NCI-H69 (cell line): ENCODE measurements at regions not wholly inside any gene's neighbourhood (a gene's known extent, or its start where the extent isn't known, plus 50 kb on each side); places are given as distances from the start of the nearest gene placed in this dataset.

ENCODE experiments used
- DNase-seq: peaks from one replicate; lab custom pipeline; 2025; lab: John Stamatoyannopoulos, UW

DNA sequence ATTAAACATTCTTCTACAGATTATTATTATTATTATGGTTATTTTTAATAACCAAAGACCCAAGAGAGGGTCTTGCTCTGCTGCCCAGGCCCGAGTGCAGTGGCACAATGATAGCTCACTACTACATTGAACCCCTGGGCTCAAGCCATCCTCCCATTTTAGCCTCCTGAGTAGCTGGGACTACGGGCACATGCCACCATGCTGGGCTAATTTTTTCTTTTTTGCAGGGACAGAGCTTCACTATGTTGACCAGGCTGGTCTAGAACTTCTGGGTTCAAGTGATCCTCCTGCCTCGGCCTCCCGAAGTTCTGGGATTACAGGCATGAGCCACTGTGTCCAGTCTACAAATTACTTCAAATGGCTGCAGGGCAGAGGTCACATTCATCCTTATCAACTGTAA is 179.8 kb downstream of the KCNRG start:
- no peak for DNase-seq

DNA sequence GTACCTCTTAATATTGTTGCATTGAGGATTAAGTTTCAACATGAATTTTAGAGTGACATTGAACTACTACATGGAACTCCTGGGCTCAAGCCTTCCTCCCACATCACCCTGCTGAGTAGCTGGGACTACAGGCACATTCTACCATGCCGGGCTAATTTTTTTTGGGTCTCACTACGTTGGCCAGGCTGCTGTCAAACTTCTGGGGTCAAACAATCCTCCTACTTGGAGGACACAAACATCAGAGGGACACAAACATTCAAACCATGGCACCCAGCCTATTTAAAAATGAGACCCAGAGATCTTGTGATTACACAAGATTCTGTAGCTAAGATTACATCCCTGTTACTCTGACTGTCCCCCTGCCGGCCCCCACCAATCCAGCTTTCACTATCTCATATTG is 180.9 kb downstream of the KCNRG start:
- no peak for DNase-seq

DNA sequence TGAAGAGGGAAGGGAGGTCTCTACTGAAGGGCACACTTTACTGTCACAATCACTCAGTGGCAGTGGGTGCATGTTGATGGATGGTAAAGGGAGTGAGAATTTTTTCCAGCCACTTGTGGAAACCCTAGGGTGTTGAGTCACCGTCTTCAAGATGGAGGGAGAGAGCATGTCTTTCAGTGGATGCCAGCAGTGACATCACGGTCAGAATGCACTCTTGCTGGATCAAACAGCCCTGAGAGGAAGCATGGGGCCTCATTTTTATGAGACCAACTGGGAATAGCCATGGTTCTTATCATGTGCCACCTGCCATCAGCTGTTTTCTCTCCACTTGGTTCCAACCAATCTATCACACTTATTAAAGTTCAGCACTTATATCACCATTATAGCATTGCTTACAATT is 182.5 kb downstream of the KCNRG start:
- peak; percentile 24 for DNase-seq

DNA sequence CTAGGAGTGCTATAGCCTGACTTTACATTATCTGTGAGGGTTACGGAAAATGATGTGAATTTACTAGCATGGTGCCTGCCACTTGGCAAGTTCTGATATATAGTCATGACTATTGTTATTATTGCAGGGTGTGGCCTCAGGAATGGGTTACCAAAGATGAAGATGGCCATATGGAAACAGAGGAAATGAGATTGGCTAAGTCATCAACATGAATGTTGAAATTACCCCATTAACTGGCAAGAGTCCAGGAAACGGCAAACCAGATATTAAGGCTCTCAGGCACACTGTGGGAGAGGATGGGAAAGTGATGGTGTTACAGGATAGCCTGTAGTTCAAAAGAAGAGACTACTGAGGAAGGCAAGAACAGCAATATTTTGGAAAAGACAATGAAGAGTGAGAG is 183.3 kb downstream of the KCNRG start:
- DNase-seq = peak; percentile 90

DNA sequence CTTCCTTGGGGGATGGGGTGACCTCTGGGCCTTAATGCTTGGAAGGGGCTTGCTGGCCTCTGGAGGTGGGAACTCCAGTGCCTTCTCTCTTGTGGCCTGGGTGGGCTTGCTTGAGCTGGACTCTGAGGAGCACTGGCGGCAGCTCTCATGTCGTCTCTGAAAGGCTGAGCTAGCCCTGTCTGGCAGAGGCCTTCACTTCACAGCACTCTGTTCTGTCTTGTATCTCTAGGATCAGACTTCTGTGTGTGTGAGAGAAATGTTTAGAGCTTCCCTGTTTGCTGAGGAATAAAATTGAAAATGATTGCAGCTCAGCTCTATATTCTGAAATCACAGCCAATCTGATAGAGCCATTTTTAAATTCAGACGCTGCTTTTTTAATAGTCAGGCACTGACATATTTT is 185.3 kb downstream of the KCNRG start:
- no peak for DNase-seq

DNA sequence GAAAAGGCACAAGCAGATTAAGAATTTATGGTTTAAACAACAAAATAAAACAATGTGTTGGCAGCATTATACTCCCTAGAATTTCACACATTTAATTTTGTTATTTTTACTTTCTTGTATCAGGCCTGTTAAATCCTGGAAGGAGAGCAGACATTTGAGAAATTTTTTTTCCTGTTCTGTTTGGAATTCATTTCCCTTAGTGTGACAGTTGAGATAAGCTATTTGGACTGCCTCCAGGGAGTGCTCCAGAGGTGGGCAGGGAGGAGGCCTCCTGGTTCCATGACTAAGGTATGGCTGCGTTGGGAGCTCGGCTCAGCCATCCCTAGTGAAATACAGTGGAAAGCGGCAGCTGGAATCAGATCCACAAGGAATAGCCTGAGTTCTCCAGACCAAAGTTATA is 185.7 kb downstream of the KCNRG start:
- peak; percentile 36 for DNase-seq

DNA sequence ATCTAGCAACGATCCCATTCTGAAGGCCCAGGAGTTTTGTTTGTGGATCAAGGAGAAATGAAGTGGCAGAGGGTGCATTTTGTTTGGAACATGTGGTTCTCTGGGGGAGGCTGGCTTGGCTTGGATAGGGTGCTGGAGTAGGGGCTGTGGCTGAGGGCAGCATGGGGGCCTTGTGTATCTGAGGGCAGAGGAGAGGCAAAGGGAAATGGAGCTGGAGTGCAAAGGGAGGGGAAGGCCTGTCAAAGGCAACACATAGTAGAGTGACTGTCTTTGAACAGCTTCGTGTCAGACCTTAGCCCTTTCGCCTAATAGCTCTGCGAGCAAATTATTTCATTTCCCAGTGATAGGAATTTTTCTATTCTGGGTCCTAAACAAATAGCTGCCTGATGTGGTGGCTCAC is 187.2 kb downstream of the KCNRG start:
- peak; percentile 16 for DNase-seq

DNA sequence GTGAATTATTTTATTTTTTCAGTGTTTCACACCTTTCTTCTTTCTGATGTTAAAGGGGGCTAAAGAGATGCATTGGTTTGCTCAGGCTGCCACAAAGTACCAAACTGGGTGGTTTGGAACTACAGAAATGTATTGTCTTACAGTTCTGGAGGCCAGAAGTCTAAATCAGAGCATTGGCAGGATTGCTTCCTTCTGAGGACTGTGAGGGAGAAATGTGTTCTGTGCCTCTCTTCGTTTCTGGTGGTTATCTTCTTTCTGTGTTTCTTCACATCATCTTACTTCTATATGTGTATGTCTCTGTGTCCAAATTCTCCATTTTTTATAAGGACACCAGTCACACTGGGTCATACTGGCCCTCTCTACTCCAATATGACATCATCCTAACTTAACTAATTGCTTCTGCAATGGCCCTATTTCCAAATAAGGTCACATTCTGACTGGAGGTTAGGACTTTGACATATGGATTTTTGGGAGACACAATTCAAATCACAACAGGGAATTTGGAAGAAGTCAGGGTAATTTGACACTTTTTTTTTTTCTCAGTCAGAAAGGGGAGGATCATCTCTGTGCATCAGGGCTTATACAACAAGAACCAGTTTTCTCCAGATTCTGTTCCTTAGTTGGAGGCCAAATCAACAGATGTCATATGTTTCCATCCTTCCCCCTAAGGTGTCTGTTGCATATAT is 188.2 kb downstream of the KCNRG start:
- peak; percentile 77 for DNase-seq

DNA sequence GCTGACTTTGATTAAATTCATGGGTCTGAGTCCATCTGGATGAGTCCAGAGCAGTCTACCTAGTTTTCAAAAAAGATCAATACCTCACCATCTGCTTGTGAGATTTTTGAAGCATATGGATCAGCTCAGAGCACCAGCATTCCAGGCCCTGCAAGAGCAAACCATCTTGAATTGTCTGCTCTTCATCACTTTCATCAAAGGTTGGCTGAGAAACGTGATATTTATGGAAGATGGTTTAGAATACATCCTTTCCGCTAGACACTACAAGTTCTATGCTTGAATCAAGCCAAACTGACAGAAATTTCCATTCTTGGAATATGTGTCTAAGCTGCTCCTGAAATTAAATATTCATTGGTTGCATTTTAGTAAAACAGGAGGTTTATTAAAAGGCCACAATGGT is 190.3 kb downstream of the KCNRG start:
- DNase-seq = no peak

DNA sequence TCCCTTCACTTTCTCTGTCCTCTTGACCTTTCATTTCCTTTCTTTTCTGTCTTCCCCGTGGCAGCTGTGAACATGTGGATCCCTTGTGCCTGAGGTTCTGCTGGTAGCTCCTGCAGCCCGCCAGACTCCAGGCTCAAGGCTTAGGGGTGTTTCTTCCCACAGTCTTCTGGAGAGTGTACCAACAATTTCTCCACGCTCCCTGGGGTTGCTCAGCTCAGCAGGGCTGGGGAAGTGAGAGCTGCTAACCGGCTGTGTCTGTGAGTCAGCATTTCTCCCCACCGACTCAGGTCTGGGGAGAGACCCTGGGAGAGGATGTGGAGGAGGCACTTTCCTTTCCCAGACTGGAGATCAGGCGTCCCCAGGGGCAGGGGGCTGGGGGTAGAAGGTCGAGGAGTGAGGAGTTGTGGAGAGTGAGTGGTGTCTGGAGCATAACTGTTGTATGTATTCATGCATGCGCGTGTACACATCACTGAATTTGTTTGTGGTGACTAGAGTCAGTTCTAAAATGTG is 193.6 kb downstream of the KCNRG start:
- peak; percentile 77 for DNase-seq

DNA sequence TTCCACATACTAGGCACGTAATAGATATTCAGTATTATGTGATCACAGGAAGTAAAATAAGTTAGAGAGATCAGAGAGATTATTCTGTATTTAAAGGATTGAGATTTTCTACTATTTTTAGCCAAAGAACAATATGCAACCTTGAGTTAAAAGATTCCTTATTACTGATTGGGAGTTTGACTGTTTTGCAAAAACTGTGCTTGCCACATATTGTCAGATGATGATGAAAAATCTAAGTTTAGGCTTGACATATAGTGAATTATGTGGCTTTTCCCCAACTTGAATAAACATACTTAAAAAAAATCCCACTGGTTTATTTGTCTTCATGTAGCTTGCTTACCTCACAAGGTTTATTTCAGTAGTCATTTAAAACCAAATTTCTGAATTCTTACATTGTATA is 194.4 kb downstream of the KCNRG start:
- no peak for DNase-seq

DNA sequence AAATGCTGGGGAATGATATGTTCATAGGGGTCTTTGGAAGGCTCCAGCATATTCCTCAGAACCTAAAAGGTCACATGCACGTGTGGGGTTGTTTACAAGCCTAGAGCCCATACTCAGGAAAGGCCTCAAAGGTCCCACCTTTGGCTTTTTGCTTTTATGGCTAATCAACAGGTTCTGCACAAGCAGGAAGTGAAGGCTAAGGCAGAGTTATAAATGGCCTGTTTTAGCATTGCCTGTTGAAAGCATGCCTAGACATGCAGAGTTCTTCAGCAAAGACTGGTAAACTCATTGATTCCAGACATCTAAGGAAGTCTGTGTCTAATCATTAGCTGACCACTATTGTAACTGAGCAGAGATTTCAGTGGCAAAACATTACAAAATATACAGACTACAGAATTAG is 198.3 kb downstream of the KCNRG start:
- no peak for DNase-seq

DNA sequence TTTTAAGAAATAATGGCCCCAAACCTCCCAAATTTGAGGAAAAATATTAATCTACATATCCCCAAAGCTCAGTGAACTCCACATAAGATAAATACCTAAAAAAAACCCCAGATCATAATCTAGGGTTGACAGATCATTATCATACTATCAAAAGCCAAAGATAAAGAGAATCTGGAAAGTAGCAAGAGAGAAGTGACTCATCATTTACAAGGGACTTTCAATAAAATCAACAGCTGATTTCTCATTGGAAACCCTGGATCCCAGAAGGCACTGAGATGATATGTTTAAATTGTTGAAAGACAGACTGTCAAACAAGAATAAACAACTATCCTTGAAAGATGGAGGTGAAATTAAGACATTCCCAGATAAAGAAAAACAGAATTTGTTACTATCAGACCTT is 199.3 kb downstream of the KCNRG start:
- no peak for DNase-seq

DNA sequence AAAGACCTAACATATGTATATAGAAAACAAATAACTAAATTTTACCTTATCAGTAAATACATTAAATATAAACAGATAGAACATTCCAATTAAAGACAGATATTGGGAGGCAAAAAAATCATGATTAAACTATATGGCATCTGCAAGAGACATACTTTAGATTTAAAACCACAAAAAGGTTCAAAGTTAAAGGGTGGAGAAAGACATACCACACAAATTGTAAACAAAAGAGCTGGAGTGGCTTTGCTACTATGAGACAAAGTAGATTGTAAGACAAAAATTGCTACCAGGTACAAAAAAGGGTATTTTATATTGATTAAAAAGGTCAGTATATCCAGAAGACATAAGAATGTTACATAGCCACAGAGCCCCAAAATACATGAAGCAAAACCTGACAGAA is 200.2 kb downstream of the KCNRG start:
- DNase-seq = no peak

DNA sequence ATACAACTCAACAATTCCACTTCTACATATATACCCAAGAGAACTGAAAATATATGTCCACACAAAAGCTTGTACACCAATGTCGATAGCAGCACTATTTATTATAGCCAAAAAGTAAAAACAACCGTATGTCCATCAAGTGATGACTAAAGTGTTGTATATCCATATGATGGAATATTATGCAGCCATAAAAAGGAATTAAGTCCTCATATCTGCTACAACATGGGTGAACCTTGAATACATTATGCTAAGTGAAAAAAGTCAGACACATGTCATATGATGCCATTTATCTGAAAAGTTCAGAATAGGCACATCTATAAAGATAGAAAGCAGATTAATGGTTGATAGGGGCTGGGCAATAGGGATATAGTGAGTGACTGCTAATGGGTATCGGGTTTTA is 204.5 kb downstream of the KCNRG start:
- DNase-seq = no peak

DNA sequence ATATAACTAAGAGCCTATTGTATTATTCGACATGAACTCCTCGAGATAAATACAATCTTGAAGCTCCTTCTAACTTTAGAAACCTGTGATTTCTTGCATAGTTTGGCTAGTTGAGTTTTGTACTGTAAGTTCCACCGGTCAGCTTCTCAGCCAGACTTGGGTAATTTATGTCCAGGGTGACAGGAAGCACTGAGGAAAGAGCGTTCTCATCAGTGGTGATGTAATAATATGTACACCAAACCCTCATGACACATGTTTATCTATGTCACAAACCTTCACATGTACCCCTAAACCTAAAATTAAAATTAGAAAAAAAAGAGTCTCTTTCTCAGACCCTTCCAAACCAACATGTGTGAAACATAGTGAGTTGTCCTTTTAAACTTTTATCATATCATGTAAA is 205.7 kb downstream of the KCNRG start:
- peak; percentile 17 for DNase-seq

DNA sequence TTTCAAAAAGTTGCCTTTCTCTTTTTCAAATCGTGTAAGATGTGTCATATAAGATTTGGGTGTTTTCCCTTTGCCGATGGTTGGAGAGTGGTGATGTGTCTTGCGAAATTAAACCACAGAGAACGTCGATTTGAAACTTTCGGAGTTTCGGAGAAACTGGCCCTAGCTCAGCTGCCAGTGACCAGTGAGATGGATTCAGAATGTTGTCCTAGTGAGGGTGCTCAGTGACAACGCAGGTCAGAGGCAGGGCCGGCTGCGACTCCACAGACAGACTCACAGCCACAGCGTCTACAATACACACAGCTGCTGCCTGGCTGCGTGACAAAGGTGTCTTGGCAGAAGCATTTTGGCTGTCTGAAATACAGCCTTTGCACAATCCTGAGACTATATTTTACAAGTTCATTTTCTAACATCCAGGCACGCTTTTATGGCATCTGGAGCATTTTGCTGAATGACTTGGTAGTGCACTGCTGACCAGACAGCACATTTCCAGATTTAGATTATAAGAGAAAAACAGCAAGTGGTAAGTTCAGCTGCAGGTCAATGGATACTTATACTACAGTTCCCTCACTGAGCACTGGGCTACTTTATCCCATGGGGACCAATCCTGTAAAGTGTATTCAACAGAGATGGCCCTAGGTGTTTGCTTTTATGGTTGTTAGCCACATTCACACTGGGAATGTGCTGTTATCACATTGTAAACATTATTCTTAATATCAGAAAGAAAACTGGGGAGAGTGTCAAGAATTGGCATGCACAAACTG is 207.5 kb downstream of the KCNRG start:
- DNase-seq = peak; percentile 93

DNA sequence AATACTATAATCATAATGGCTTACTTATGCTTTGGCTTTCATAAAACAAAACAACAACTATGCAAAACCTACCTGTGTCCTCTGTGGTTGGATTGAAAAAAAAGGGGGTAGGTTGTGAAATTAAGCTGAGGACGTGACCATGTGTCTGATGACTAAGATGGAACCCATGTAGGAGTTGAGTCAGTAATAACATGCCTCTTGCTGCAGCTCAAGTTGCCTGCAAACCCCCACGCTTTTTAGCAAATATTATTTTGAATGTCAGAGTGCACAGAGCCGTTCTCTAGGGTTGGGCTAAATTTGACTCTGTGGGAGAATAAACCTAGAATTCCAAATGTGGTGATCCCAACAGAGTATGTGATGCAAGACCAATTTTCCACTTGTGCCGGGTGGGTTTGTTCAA is 209.3 kb downstream of the KCNRG start:
- no peak for DNase-seq

DNA sequence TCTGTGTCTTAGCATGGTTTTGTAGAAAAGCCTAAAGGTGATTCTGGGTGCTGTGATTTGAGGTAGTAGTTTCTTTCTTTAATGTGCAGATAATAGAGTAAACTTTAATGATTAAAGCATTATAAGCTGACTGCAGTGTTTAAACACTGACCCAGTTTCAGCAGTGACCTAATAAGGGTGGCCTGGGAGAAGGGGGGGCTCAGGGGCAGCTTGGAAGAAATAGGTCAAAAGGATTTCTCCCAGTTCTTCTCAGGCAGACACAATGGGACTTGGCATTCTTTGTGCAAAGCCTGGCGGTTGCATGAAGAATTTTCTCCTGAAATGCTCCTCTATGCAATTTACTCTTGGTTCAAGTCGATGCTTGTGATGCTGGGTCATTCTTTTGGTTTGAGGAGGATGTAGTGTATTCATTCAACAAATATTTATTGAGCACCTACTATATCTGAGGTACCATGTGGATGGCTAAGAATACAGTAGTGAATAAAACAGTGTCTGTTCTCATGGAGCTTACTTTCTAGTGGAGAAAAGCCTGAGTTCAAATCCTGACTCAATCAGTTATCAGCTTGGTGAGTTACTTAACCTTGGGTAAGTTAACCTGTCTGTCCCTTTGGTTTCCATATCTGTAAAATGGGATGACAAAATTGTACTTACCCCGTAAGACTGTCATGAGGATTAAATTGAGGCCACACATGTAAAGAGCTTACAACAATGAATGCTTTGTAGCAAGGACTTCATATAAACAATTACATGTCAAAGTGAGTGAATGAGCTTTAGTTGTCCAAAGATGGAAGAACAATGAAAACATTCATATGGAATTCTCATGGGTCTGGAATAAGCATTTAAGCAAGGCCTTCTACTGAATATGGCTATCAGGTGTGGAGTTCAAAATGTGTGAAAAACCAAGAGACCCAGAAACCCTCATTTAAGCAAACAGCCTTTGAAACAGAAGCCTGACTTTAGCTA is 210.2 kb downstream of the KCNRG start:
- DNase-seq = no peak

DNA sequence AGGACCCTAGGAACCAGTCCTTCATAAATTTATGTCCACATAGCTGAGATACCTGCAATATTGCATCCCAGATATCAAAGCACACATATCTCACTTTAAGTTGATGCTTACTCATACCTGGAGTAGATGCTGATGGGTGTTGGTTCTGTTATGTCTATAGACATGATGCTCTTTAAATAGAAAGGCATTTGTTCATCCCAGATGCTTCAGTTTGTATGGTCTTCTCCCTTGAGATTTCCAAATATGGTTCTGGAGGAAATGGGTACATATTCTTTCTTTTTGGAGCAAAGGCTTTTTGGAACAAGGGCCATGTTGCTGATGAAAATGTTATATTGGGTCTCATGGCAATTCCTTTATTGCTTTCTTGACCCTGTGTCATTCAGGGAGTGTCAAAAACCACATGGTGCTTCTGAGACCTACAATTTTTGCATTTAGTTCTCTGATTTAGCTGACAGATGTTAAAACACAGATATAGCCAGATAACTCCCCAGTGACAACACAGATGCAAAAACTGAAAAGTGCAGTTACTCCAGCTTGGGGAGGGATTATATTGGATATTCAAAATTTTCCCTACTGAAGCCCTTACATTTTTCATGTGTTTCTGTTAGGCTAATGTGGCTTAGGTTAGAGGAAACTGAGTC is 211.4 kb downstream of the KCNRG start:
- peak; percentile 83 for DNase-seq

DNA sequence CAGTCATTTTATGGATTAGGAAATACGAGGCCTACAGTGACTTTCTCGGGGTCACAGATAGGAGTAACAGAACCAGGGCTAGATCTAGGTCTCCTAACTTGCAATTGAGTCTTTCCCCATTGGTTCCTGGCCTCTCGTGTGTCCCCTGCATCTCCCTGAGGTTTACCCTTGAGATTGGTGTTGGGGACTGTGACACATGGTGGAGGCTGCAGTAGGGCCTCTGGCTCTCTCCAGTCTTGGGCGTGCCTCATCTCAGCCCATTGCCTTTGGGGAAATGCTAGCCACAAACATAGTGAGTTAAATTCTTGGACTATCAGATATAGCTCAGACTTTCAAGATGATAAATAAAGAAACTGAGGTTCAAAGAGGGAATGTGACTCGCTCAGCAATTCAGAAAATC is 212.1 kb downstream of the KCNRG start:
- DNase-seq = peak; percentile 28

DNA sequence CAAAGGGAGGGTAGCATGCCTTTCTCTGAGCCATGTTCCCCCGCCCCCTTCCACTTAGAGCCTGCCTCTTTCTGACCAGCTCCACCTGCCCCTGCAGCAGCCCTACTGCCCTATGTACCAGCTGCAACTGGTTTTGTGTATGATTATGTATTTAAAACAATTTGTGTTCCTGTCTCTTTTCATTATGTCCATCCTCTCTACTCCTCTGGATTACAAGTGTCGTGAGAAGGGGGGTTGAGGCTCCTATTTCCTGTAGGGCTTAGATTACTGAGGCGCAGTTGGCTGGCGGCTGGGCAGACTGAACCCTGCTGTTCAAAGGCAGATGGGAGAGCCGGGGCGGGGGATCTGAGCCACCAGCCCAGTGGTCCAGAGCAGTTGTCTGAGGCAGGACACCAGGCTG is 213.3 kb downstream of the KCNRG start:
- peak; percentile 79 for DNase-seq
